ENCODE measurements at regions not wholly inside any gene's neighbourhood (a gene's known extent, or its start where the extent isn't known, plus 50 kb on each side); places are given as distances from the start of the nearest gene placed in this dataset.

DNA sequence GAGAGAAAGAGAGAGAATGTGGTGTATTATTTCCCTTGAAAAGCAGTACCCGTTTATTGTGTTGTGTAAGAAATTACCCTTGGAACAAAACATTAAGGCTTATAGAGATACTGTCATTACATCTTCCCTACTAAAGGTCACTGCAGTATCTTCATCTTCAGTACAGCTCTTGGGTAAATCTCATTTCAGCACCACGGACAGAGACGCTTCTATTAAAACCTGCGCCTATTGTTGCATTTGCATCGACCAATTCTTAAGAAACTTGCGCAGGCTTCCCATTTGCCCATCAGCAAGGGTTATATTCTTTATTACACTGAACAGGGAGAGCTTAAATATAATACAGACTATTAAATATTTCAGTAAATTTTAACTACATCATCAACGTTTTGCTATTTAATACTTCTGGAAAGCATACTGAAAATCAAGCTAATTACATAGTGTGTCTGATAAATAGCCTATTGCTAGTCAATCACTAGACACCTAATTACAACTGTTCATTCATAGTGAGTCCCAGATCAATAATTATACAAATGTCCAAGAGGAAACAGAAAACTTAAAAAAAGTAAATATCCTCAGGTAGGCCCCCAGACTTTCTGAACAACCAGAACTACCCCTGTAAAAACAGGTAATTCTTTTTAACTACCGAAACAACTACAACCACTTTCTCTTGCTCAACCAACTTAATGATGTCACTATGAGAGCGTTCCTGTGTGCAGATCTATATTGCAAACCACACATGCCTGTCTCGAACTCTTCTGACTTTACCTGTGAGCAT, 350.6 kb downstream of the LIG4 start:
- H3K36me3 Mint-ChIP-seq (ENCODE audit: low read depth): no peaks in the 10 kb centered on the region
- DNase-seq (ENCODE audit: low spot score): no peak
- H3K27ac Mint-ChIP-seq (ENCODE audit: unreplicated experiment): no peak overlapping the region
- no peak for TF ChIP-seq CTCF (IDR thresholded peaks at IDR 0.05)
- H3K4me1 Mint-ChIP-seq (ENCODE audit: low read depth): peaks cover 29% of the 10 kb centered on the region
- H3K27me3 Mint-ChIP-seq (ENCODE audit: low read depth): peaks cover 18% of the 10 kb centered on the region
- H3K4me3 Mint-ChIP-seq (ENCODE audit: unreplicated experiment): peak overlapping the region; percentile 81
- no peaks in the 10 kb centered on the region for H3K9me3 Mint-ChIP-seq (ENCODE audit: low read depth)

- H3K27ac Mint-ChIP-seq (ENCODE audit: unreplicated experiment): no peak overlapping the region
- H3K9me3 Mint-ChIP-seq (ENCODE audit: low read depth): no peaks in the 10 kb centered on the region
- TF ChIP-seq CTCF (IDR thresholded peaks at IDR 0.05): no peak
- H3K36me3 Mint-ChIP-seq (ENCODE audit: low read depth): no peaks in the 10 kb centered on the region
- H3K4me3 Mint-ChIP-seq (ENCODE audit: unreplicated experiment): no peak overlapping the region
- H3K4me1 Mint-ChIP-seq (ENCODE audit: low read depth): peaks cover 10% of the 10 kb centered on the region
- H3K27me3 Mint-ChIP-seq (ENCODE audit: low read depth): peaks cover 10% of the 10 kb centered on the region
- DNase-seq (ENCODE audit: low spot score): no peak
Observed at GRCh38 chr13:107860284-107860683, 355.1 kb downstream of the LIG4 start.

DNA sequence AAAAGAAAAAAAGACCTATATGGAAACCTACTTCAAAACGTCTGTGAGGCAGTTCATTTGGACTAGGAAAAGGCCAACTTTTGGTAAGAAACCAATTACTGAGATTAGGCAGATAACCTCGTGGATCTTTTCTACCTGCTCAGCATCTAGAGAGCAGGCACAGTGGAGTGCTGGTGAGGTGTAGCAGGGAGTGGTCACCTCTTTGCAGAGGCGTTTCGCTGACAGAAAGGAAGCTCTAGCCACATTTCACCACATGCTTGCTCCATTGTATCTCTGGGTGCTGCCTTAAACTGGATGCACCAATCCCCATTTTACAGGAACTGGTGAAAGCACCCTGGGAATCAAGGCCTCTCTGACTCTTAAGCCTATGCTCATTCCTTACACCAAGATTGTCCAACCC, 360.5 kb downstream of the LIG4 start:
- H3K27me3 Mint-ChIP-seq (ENCODE audit: low read depth): no peaks in the 10 kb centered on the region
- no peaks in the 10 kb centered on the region for H3K36me3 Mint-ChIP-seq (ENCODE audit: low read depth)
- H3K4me1 Mint-ChIP-seq (ENCODE audit: low read depth): no peaks in the 10 kb centered on the region
- no peaks in the 10 kb centered on the region for H3K9me3 Mint-ChIP-seq (ENCODE audit: low read depth)
- H3K4me3 Mint-ChIP-seq (ENCODE audit: unreplicated experiment): no peak overlapping the region
- H3K27ac Mint-ChIP-seq (ENCODE audit: unreplicated experiment): no peak overlapping the region
- DNase-seq (ENCODE audit: low spot score): no peak
- no peak for TF ChIP-seq CTCF (IDR thresholded peaks at IDR 0.05)

- no peak for DNase-seq (ENCODE audit: low spot score)
- no peaks in the 10 kb centered on the region for H3K36me3 Mint-ChIP-seq (ENCODE audit: low read depth)
- no peaks in the 10 kb centered on the region for H3K4me1 Mint-ChIP-seq (ENCODE audit: low read depth)
- no peak overlapping the region for H3K4me3 Mint-ChIP-seq (ENCODE audit: unreplicated experiment)
- no peak for TF ChIP-seq CTCF (IDR thresholded peaks at IDR 0.05)
- no peaks in the 10 kb centered on the region for H3K27me3 Mint-ChIP-seq (ENCODE audit: low read depth)
- H3K9me3 Mint-ChIP-seq (ENCODE audit: low read depth): no peaks in the 10 kb centered on the region
- H3K27ac Mint-ChIP-seq (ENCODE audit: unreplicated experiment): no peak overlapping the region
Observed at GRCh38 chr13:107852072-107852471, 363.3 kb downstream of the LIG4 start.

DNA sequence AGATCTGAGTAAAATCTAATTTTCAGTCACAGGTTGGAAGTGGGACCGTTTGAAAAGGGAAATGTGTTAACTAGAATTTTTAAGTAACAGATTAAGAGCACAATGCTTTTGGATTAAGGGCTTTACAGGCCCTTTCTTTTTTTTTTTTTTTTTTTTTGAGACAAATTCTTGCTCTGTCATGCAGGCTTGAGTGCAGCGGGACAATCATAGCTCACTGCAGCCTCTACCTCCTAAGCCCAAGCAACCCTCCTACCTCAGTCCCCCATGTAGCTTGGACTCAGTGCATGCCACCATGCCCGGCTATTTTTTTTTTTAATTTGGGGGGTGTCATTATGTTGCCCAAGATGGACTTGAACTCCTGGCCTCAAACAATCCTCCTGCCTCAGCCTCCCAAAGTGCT, 363.7 kb downstream of the LIG4 start:
- no peaks in the 10 kb centered on the region for H3K9me3 Mint-ChIP-seq (ENCODE audit: low read depth)
- TF ChIP-seq CTCF (IDR thresholded peaks at IDR 0.05): no peak
- H3K36me3 Mint-ChIP-seq (ENCODE audit: low read depth): no peaks in the 10 kb centered on the region
- H3K4me1 Mint-ChIP-seq (ENCODE audit: low read depth): no peaks in the 10 kb centered on the region
- H3K27me3 Mint-ChIP-seq (ENCODE audit: low read depth): no peaks in the 10 kb centered on the region
- no peak overlapping the region for H3K27ac Mint-ChIP-seq (ENCODE audit: unreplicated experiment)
- no peak for DNase-seq (ENCODE audit: low spot score)
- no peak overlapping the region for H3K4me3 Mint-ChIP-seq (ENCODE audit: unreplicated experiment)

Measured in chondrocyte (in vitro differentiated cells).